ENCODE measurements at regions not wholly inside any gene's neighbourhood (a gene's known extent, or its start where the extent isn't known, plus 50 kb on each side); places are given as distances from the start of the nearest gene placed in this dataset.

DNA sequence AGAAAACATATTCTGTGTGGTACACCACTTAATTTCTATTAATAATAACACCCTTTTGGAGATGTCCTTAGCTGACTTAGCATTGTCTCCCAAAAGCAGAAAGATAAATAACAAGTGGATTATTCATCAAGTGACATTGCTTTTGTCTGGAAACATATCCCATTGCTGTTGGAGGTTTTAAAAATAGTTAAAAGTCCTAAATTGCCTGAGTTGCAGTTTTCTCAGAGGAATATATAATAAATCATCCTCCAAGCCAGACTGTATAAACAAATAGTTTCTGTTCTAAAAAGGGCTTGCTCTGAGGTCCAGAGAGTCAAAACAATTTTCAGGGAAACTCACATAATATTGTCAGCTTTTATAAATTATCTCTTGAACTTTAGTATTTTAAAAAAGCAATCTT is 60.4 kb upstream of the CD96 start:
- DNase-seq: no peak

DNA sequence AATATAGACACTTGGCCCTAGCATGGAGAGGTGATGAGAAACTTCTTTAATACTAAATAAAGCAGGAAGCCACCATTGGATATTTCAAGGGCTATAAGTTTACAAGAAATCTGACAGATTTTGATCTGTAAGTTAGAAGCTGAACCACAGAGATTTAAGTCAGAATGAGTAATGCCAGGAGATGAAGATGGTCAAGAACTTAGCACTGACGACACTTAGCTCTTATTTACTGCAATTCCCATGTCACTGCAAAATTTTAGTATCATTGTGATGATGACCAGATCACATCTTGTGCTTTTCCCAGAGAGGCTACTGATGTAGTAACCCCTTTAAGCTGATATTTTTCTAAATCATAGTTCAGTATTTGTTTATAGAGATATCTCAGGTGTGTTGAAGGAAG is 59.4 kb upstream of the CD96 start:
- DNase-seq: no peak

DNA sequence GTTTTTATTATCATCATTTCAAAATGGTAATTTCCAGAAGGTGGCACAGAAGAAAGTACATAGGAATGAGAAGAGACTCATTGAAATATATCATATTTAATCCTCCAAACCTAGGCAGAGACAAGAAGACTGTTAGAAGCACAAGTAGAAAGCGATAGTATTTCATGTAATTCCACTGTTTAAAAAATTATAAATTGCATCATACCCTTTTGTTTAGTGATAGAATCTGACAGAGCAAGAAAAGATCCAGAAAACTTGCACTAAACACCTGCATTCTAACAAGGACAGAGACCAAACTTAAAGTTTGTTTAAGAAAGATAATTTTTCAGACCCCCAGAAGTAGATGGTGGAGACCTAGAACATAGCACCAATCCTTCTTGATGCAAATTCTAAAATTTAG is 56.9 kb upstream of the CD96 start:
- no peak for DNase-seq

Data from stimulated activated CD4-positive, alpha-beta T cell treated with anti-CD3 and anti-CD28 coated beads, Interleukin-4, amount 100 ng/mL, for 1 hour (primary cell).